ENCODE measurements at regions not wholly inside any gene's neighbourhood (a gene's known extent, or its start where the extent isn't known, plus 50 kb on each side); places are given as distances from the start of the nearest gene placed in this dataset.

DNA sequence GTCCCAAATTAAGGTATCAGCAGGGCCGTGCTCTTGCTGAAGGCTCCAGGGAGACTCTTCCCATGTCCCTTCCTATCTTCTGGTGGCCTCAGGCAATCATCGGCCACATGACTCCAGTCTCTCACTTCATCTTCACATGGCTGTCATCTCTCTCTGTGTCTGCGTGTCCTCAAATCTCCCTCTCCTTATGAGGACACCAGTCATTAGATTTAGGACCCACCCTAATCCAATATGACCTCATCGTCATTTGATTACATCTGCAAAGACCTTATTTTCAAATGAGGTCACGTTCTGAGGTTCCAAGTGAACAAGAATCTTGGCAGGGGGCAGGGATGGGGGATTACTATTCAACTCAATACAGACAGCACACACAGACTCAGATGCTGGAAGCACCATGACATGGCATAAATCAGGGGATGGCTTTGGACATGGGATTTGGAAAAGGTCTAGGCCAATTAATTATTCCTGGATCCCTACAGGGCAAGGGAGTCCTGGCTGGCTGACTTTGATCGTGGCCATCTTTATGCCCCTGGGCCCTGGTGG, 210.0 kb upstream of the SKOR2 start:
- DNase-seq, result no peak

- DNase-seq, result no peak
Measured at GRCh38 chr18:47458483-47458882, 207.0 kb upstream of the SKOR2 start.

DNA sequence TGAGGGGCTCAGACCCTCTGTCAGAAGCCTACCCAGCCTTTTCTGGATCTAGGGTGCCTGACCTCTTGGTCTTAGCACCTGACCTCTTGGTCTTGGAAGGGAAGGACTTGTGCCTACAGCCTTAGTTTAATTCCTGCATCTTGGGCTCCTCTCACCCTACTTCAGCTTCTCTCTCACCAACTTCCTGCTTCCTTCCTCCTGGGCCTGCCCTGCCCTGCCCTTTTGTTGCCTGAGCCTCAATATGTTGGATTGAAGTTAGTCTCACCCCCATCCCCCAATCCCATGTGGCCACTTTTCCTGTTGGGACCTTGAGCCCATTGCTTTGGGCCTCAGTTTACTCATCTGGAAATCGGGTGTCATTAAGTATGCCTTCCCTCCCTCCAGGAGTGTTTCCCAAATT, 206.2 kb upstream of the SKOR2 start:
- no peak for DNase-seq

- no peak for DNase-seq
Measured at GRCh38 chr18:47453038-47453437, 201.6 kb upstream of the SKOR2 start.

GRCh38 chr18:47448956-47449355, 197.5 kb upstream of the SKOR2 start:
- DNase-seq, result no peak

GRCh38 chr18:47441914-47442313, 190.5 kb upstream of the SKOR2 start:
- no peak for DNase-seq

DNA sequence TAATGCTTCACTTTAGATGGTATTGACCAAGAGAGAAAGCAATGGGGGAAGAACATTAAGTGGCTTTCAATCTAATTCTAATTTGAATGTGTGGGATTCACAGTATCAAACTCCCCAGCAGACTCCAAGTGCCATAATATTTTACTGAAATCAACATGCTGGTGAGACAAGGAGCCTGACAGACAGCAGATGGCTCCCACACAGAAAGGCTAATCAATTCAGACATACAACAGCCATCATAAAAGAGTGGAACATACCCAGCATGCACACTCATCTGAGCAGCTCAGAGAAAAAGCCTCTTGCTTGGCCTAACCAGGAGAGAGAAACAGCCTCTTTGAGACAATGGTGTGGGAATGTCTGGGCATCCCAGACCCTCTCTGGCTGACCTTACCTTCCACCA, 186.5 kb upstream of the SKOR2 start:
- no peak for DNase-seq

- DNase-seq, result no peak
Measured at GRCh38 chr18:47436871-47437270, 185.4 kb upstream of the SKOR2 start.

GRCh38 chr18:47434214-47434746, 182.8 kb upstream of the SKOR2 start:
- no peak for DNase-seq

DNA sequence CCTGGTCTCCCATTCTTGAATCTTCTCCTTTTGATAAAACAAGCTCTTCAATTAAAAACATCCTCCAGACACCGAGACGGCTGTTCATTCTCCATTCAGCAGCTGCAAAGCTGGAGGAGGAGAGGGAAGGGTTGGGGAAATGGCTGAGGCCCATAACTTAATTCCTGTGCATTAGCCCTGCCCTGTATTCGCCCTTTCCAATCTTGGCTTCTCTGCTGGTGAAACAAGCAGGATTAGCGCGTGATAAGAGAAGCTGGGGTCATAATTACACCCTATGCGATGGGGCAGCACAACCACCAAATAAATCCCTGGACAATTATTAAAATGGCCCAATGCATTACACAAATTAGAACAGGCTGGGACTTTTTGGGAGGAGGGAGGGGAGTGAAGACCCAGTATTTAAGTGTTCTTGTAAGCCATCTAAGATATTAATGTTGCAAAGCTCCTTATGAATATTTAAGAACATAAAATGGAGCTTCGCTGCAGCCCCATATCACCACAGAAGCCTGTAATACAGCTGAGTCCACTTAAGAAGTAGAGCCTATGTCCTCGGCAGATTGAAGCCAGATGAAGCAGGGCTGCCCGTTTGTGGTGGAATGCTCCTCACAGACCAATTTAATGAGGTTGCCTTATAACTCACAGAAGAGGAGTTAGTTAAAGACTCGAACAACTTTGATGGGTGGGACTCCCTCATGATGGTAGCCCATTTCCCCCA, 176.6 kb upstream of the SKOR2 start:
- no peak for DNase-seq

DNA sequence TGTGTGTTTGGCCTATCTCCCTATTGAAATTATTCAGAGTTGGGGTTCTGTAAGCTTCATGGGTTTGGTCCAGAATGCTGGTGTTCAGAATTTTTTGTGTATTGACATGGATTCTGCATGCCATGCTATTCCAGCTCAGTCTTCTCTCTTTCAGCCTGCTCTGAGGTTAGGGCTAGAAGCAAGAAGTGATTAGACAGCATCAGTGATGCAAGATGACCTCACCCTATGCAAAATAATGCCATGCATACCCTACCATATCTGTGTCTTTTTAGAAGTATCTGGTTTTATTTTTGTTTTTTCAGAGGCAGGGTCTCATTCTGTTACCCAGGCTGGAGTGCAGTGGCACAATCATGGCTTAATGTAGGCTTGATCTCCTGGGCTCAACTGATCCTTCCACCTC, 175.6 kb upstream of the SKOR2 start:
- no peak for DNase-seq

- no peak for DNase-seq
Measured at GRCh38 chr18:47425365-47425764, 173.9 kb upstream of the SKOR2 start.

- DNase-seq, result no peak
Measured at GRCh38 chr18:47422524-47422923, 171.1 kb upstream of the SKOR2 start.

DNA sequence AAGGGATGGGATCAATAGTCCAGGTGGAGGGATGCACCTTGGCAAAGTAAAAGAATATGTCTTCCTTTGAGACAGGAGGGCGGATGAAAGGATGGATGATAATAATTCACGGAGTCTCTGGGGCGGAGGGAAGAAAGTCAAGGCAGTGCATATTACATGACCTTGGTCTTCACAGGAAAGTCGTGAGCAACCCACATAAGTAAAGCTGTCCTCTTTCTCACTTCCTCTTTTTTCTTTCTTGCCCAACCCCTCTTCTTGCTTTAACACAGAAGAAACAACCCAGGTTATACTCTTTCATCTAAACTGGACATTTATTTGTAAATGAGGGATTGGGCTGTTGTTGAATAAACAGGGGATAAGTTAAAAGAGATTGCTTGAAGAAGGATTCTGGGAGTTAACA, 168.7 kb upstream of the SKOR2 start:
- no peak for DNase-seq

- no peak for DNase-seq
Measured at GRCh38 chr18:47418746-47419145, 167.3 kb upstream of the SKOR2 start.

DNA sequence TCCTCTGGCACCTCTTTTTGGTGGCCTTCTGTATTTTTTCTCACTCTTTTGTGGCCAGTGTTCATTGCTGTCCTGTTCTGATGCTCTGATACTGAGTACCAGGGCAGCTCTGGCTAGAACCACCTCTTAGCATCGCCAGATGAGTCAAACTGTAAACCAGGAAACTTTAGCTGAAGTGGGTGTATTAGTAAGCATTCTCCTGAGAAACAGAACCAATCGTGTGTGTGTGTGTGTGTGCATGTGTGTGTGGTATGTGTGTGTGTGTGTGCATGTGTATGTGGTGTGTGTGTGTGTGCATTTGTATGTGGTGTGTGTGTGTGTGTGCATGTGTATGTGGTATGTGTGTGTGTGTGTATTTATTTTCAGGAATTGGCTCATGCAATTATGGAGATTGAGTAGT, 166.3 kb upstream of the SKOR2 start:
- no peak for DNase-seq

- DNase-seq, result no peak
Measured at GRCh38 chr18:47415881-47416280, 164.4 kb upstream of the SKOR2 start.

DNA sequence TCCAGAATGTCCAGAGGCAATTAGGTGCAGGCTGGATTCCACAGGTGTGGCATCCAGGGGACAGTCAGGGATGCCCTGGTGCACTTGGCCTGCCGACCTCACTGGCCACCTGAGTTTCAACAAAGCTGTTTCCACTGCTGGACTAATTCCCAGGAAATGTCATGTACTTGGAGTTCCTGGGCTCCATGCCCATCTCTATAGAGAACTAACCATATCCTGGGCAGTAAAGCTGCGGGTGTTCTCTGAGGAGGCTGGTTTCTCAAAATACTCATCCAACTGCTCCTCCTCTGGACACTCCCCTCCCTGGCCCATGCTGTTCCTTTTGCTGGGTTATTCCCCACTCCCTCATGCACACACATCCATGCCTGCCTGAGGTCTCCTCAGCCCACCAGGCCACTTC, 161.9 kb upstream of the SKOR2 start:
- DNase-seq, result no peak

- no peak for DNase-seq
Measured at GRCh38 chr18:47412924-47413323, 161.5 kb upstream of the SKOR2 start.

GRCh38 chr18:47411159-47411558, 159.7 kb upstream of the SKOR2 start:
- DNase-seq, result no peak

GRCh38 chr18:47410139-47410538, 158.7 kb upstream of the SKOR2 start:
- DNase-seq, result no peak

- no peak for DNase-seq
Measured at GRCh38 chr18:47409519-47409918, 158.1 kb upstream of the SKOR2 start.

GRCh38 chr18:47407736-47408135, 156.3 kb upstream of the SKOR2 start:
- no peak for DNase-seq

DNA sequence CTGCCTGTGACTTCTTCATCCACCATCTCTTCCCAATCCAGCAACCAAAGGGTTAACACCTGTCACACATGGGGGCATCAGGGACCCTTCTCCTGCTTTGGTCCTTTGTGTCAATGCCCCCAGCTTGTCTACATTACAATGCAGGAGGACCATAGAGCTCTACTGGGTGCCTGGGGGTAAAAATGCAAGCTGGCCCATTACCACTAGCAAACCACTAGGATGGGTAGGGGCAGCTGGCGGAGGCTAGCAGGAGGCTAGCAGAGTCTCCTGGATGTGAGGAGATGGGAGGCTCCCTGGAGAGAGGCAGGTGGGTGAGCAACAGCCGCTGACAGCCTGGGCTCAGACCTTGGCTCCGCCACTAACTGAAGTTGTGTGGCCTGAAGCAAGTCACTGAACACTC, 153.4 kb upstream of the SKOR2 start:
- no peak for DNase-seq

GRCh38 chr18:47403949-47404348, 152.5 kb upstream of the SKOR2 start:
- no peak for DNase-seq
